ENCODE measurements at regions not wholly inside any gene's neighbourhood (a gene's known extent, or its start where the extent isn't known, plus 50 kb on each side); places are given as distances from the start of the nearest gene placed in this dataset.
A peak's percentile ranks its signal among the peaks of the same experiment; 100 is the strongest.

GRCh38 chrX:102067966-102068723 lies 57.3 kb upstream of the TCEAL2 start:
- no peak overlapping the region for H3K4me3 ChIP-seq (ENCODE audit: low read length)
- no peaks in the 10 kb centered on the region for H3K36me3 ChIP-seq (ENCODE audit: control insufficient read depth, insufficient read depth, low read length, severe bottlenecking)
- H3K9me3 ChIP-seq (ENCODE audit: control insufficient read depth, low read length): peaks cover 9% of the 10 kb centered on the region
- no peak overlapping the region for H3K9ac ChIP-seq (ENCODE audit: low read length)
- DNase-seq (ENCODE audit: low read depth): peak; percentile 60
- H3K27me3 ChIP-seq (replicated peaks; ENCODE audit: control insufficient read depth, insufficient read depth, low read length): peaks cover 15% of the 10 kb centered on the region
- H3K4me1 ChIP-seq (ENCODE audit: control insufficient read depth, insufficient read depth, low read length): no peaks in the 10 kb centered on the region

- H3K27me3 ChIP-seq (replicated peaks; ENCODE audit: control insufficient read depth, insufficient read depth, low read length): peaks cover 3% of the 10 kb centered on the region
- H3K4me3 ChIP-seq (ENCODE audit: low read length): no peak overlapping the region
- no peaks in the 10 kb centered on the region for H3K36me3 ChIP-seq (ENCODE audit: control insufficient read depth, insufficient read depth, low read length, severe bottlenecking)
- no peaks in the 10 kb centered on the region for H3K4me1 ChIP-seq (ENCODE audit: control insufficient read depth, insufficient read depth, low read length)
- DNase-seq (ENCODE audit: low read depth): no peak
- H3K9me3 ChIP-seq (ENCODE audit: control insufficient read depth, low read length): peaks cover 18% of the 10 kb centered on the region
- no peak overlapping the region for H3K9ac ChIP-seq (ENCODE audit: low read length)
Observed at GRCh38 chrX:102063445-102064074, 61.9 kb upstream of the TCEAL2 start.

GRCh38 chrX:102044496-102044895 lies 81.0 kb upstream of the TCEAL2 start:
- Histone ChIP-seq H3K9ac (ENCODE audit: low read length) (no peak overlapping the region), H3K36me3 (ENCODE audit: control insufficient read depth, insufficient read depth, low read length, severe bottlenecking) (no peaks in the 10 kb centered on the region)
- DNase-seq (ENCODE audit: low read depth): no peak

GRCh38 chrX:102043380-102043779 lies 82.1 kb upstream of the TCEAL2 start:
- Histone ChIP-seq H3K27me3 (replicated peaks; ENCODE audit: control insufficient read depth, insufficient read depth, low read length) (no peaks in the 10 kb centered on the region), H3K9me3 (ENCODE audit: control insufficient read depth, low read length) (peaks cover 16% of the 10 kb centered on the region), H3K36me3 (ENCODE audit: control insufficient read depth, insufficient read depth, low read length, severe bottlenecking) (no peaks in the 10 kb centered on the region)

More at GRCh38 chrX:102044496-102044895, 81.0 kb upstream of the TCEAL2 start:
- Histone ChIP-seq H3K4me1 (ENCODE audit: control insufficient read depth, insufficient read depth, low read length) (no peaks in the 10 kb centered on the region), H3K27me3 (replicated peaks; ENCODE audit: control insufficient read depth, insufficient read depth, low read length) (no peaks in the 10 kb centered on the region), H3K4me3 (ENCODE audit: low read length) (no peak overlapping the region), H3K9me3 (ENCODE audit: control insufficient read depth, low read length) (peaks cover 16% of the 10 kb centered on the region)

GRCh38 chrX:102042372-102043325 lies 82.8 kb upstream of the TCEAL2 start:
- no peaks in the 10 kb centered on the region for H3K36me3 ChIP-seq (ENCODE audit: control insufficient read depth, insufficient read depth, low read length, severe bottlenecking)
- peak; percentile 14 for DNase-seq (ENCODE audit: low read depth)
- H3K27me3 ChIP-seq (replicated peaks; ENCODE audit: control insufficient read depth, insufficient read depth, low read length): no peaks in the 10 kb centered on the region
- H3K9me3 ChIP-seq (ENCODE audit: control insufficient read depth, low read length): peaks cover 16% of the 10 kb centered on the region
- no peaks in the 10 kb centered on the region for H3K4me1 ChIP-seq (ENCODE audit: control insufficient read depth, insufficient read depth, low read length)
- H3K9ac ChIP-seq (ENCODE audit: low read length): no peak overlapping the region
- H3K4me3 ChIP-seq (ENCODE audit: low read length): no peak overlapping the region

More at GRCh38 chrX:102043380-102043779, 82.1 kb upstream of the TCEAL2 start:
- H3K9ac ChIP-seq (ENCODE audit: low read length): no peak overlapping the region
- DNase-seq (ENCODE audit: low read depth): no peak
- no peak overlapping the region for H3K4me3 ChIP-seq (ENCODE audit: low read length)
- H3K4me1 ChIP-seq (ENCODE audit: control insufficient read depth, insufficient read depth, low read length): no peaks in the 10 kb centered on the region

GRCh38 chrX:102029026-102029425 lies 96.5 kb upstream of the TCEAL2 start:
- H3K9me3 ChIP-seq (ENCODE audit: control insufficient read depth, low read length): peaks cover 40% of the 10 kb centered on the region
- no peak overlapping the region for H3K4me3 ChIP-seq (ENCODE audit: low read length)
- no peaks in the 10 kb centered on the region for H3K27me3 ChIP-seq (replicated peaks; ENCODE audit: control insufficient read depth, insufficient read depth, low read length)
- no peaks in the 10 kb centered on the region for H3K4me1 ChIP-seq (ENCODE audit: control insufficient read depth, insufficient read depth, low read length)
- no peak for DNase-seq (ENCODE audit: low read depth)
- H3K36me3 ChIP-seq (ENCODE audit: control insufficient read depth, insufficient read depth, low read length, severe bottlenecking): no peaks in the 10 kb centered on the region
- H3K9ac ChIP-seq (ENCODE audit: low read length): no peak overlapping the region

GRCh38 chrX:102018208-102018607 lies 86.4 kb upstream of the ZMAT1 start:
- no peaks in the 10 kb centered on the region for H3K4me1 ChIP-seq (ENCODE audit: control insufficient read depth, insufficient read depth, low read length)
- DNase-seq (ENCODE audit: low read depth): no peak

GRCh38 chrX:102008901-102009300 lies 77.1 kb upstream of the ZMAT1 start:
- DNase-seq (ENCODE audit: low read depth): no peak
- Histone ChIP-seq H3K9ac (ENCODE audit: low read length) (no peak overlapping the region), H3K9me3 (ENCODE audit: control insufficient read depth, low read length) (peaks cover 7% of the 10 kb centered on the region)

More at GRCh38 chrX:102018208-102018607, 86.4 kb upstream of the ZMAT1 start:
- Histone ChIP-seq H3K4me3 (ENCODE audit: low read length) (no peak overlapping the region), H3K36me3 (ENCODE audit: control insufficient read depth, insufficient read depth, low read length, severe bottlenecking) (no peaks in the 10 kb centered on the region), H3K9me3 (ENCODE audit: control insufficient read depth, low read length) (peaks cover 28% of the 10 kb centered on the region), H3K9ac (ENCODE audit: low read length) (no peak overlapping the region), H3K27me3 (replicated peaks; ENCODE audit: control insufficient read depth, insufficient read depth, low read length) (peaks cover 8% of the 10 kb centered on the region)

GRCh38 chrX:101999644-102000539 lies 68.1 kb upstream of the ZMAT1 start:
- Histone ChIP-seq H3K4me1 (ENCODE audit: control insufficient read depth, insufficient read depth, low read length) (no peaks in the 10 kb centered on the region), H3K4me3 (ENCODE audit: low read length) (no peak overlapping the region), H3K9me3 (ENCODE audit: control insufficient read depth, low read length) (peaks cover 32% of the 10 kb centered on the region), H3K9ac (ENCODE audit: low read length) (no peak overlapping the region), H3K27me3 (replicated peaks; ENCODE audit: control insufficient read depth, insufficient read depth, low read length) (no peaks in the 10 kb centered on the region), H3K36me3 (ENCODE audit: control insufficient read depth, insufficient read depth, low read length, severe bottlenecking) (no peaks in the 10 kb centered on the region)
- no peak for DNase-seq (ENCODE audit: low read depth)

More at GRCh38 chrX:102008901-102009300, 77.1 kb upstream of the ZMAT1 start:
- no peaks in the 10 kb centered on the region for H3K36me3 ChIP-seq (ENCODE audit: control insufficient read depth, insufficient read depth, low read length, severe bottlenecking)
- H3K4me1 ChIP-seq (ENCODE audit: control insufficient read depth, insufficient read depth, low read length): no peaks in the 10 kb centered on the region
- H3K27me3 ChIP-seq (replicated peaks; ENCODE audit: control insufficient read depth, insufficient read depth, low read length): peaks cover 8% of the 10 kb centered on the region
- no peak overlapping the region for H3K4me3 ChIP-seq (ENCODE audit: low read length)

GRCh38 chrX:101993335-101993734 lies 61.5 kb upstream of the ZMAT1 start:
- DNase-seq (ENCODE audit: low read depth): no peak
- no peaks in the 10 kb centered on the region for H3K36me3 ChIP-seq (ENCODE audit: control insufficient read depth, insufficient read depth, low read length, severe bottlenecking)
- peaks cover 4% of the 10 kb centered on the region for H3K9me3 ChIP-seq (ENCODE audit: control insufficient read depth, low read length)
- no peak overlapping the region for H3K9ac ChIP-seq (ENCODE audit: low read length)
- H3K4me1 ChIP-seq (ENCODE audit: control insufficient read depth, insufficient read depth, low read length): no peaks in the 10 kb centered on the region
- no peak overlapping the region for H3K4me3 ChIP-seq (ENCODE audit: low read length)
- H3K27me3 ChIP-seq (replicated peaks; ENCODE audit: control insufficient read depth, insufficient read depth, low read length): no peaks in the 10 kb centered on the region

All from adipocyte (in vitro differentiated cells).